Mammary epithelial cell (primary cell): ENCODE measurements at regions not wholly inside any gene's neighbourhood (a gene's known extent, or its start where the extent isn't known, plus 50 kb on each side); places are given as distances from the start of the nearest gene placed in this dataset.

Experiments used
- CTCF ChIP-seq, 2 donors: IDR thresholded peaks in 1 of 2; conservative IDR thresholded peaks in 1 of 2; 2 replicates each; pipeline ENCODE4 v1.5.1; 2011 to 2012; ENCODE audit warnings: inconsistent platforms in 2 of 2, low read length in 2 of 2, mild to moderate bottlenecking in 2 of 2, control low read depth in 1 of 2, low read depth in 1 of 2; ENCODE audit not compliant: insufficient read depth in 1 of 2; ENCODE audit errors: extremely low read depth in 1 of 2
- EZH2 ChIP-seq: IDR thresholded peaks from 2 replicates; pipeline ENCODE4 v1.6.1; 2012; ENCODE audit warnings: low read length, inconsistent platforms, borderline replicate concordance

GRCh38 chr22:27419473-27419872 is 382.1 kb downstream of the MN1 start:
- TF ChIP-seq CTCF (conservative IDR thresholded peaks at IDR 0.05 in 1 of 2, IDR thresholded peaks at IDR 0.05 in 1 of 2; ENCODE audit: extremely low read depth in 1 of 2, insufficient read depth in 1 of 2, low read depth in 1 of 2, low read length in 2 of 2) (no peak), EZH2 (no peak)
